GM18951 (cell line): ENCODE measurements at regions not wholly inside any gene's neighbourhood (a gene's known extent, or its start where the extent isn't known, plus 50 kb on each side); places are given as distances from the start of the nearest gene placed in this dataset.

Experiments
- POLR2A ChIP-seq: IDR thresholded peaks from 4 replicates; pipeline ENCODE4 v1.6.1; 2011; ENCODE audit warnings: mild to moderate bottlenecking; ENCODE audit not compliant: insufficient read length, insufficient read depth; ENCODE audit errors: extremely low read depth
- in situ Hi-C: fragments of 300-500 bp; cut with MboI; formaldehyde crosslinking; loops from one replicate; pipeline ENCODE4 v1.12.0; 2022; ENCODE audit warnings: low sequenced_read_pairs, mixed read lengths, inconsistent platforms; ENCODE audit not compliant: unreplicated experiment

GRCh38 chr3:182683858-182684257, 109.4 kb upstream of the ATP11B start:
- in situ Hi-C loops, result loop anchor here (25.0 kb wide), 1 partner anchor 972 kb away; the partner anchor contains the start of gene SOX2
- no peak for TF ChIP-seq POLR2A

- TF ChIP-seq POLR2A, result no peak
- in situ Hi-C loops, result loop anchor here (25.0 kb wide), 1 partner anchor 974 kb away; the partner anchor contains the start of gene SOX2
Measured at GRCh38 chr3:182686033-182686886, 107.0 kb upstream of the ATP11B start.

GRCh38 chr3:182690172-182690571, 103.1 kb upstream of the ATP11B start:
- TF ChIP-seq POLR2A, result no peak
- in situ Hi-C loops, result loop anchor here (25.0 kb wide), 1 partner anchor 978 kb away; the partner anchor contains the start of gene SOX2

- TF ChIP-seq POLR2A, result no peak
- in situ Hi-C loops, result loop anchor here (25.0 kb wide), 1 partner anchor 980 kb away; the partner anchor contains the start of gene SOX2
Measured at GRCh38 chr3:182692021-182692420, 101.3 kb upstream of the ATP11B start.

- in situ Hi-C loops, result loop anchor here (25.0 kb wide), 1 partner anchor 980 kb away; the partner anchor contains the start of gene SOX2
- no peak for TF ChIP-seq POLR2A
Measured at GRCh38 chr3:182692695-182693094, 100.6 kb upstream of the ATP11B start.

GRCh38 chr3:182693723-182694122, 99.6 kb upstream of the ATP11B start:
- in situ Hi-C loops, result loop anchor here (25.0 kb wide), 1 partner anchor 981 kb away; the partner anchor contains the start of gene SOX2
- no peak for TF ChIP-seq POLR2A

GRCh38 chr3:182696916-182697315, 96.4 kb upstream of the ATP11B start:
- in situ Hi-C loops, result loop anchor here (25.0 kb wide), 1 partner anchor 985 kb away; the partner anchor contains the start of gene SOX2
- no peak for TF ChIP-seq POLR2A

GRCh38 chr3:182697345-182697919, 95.9 kb upstream of the ATP11B start:
- in situ Hi-C loops, result loop anchor here (25.0 kb wide), 1 partner anchor 985 kb away; the partner anchor contains the start of gene SOX2
- no peak for TF ChIP-seq POLR2A

- in situ Hi-C loops, result loop anchor here (25.0 kb wide), 1 partner anchor 986 kb away; the partner anchor contains the start of gene SOX2
- no peak for TF ChIP-seq POLR2A
Measured at GRCh38 chr3:182698078-182698477, 95.2 kb upstream of the ATP11B start.

GRCh38 chr3:182699550-182700170, 93.6 kb upstream of the ATP11B start:
- in situ Hi-C loops, result loop anchor here (25.0 kb wide), 1 partner anchor 987 kb away; the partner anchor contains the start of gene SOX2
- no peak for TF ChIP-seq POLR2A

GRCh38 chr3:182702216-182702615, 91.1 kb upstream of the ATP11B start:
- in situ Hi-C loops, result no loop called here
- TF ChIP-seq POLR2A, result no peak

- in situ Hi-C loops, result no loop called here
- no peak for TF ChIP-seq POLR2A
Measured at GRCh38 chr3:182703233-182703632, 90.1 kb upstream of the ATP11B start.

- in situ Hi-C loops, result no loop called here
- no peak for TF ChIP-seq POLR2A
Measured at GRCh38 chr3:182704926-182705325, 88.4 kb upstream of the ATP11B start.

- no peak for TF ChIP-seq POLR2A
- in situ Hi-C loops, result no loop called here
Measured at GRCh38 chr3:182708810-182709209, 84.5 kb upstream of the ATP11B start.
